ENCODE measurements at regions not wholly inside any gene's neighbourhood (a gene's known extent, or its start where the extent isn't known, plus 50 kb on each side); places are given as distances from the start of the nearest gene placed in this dataset.

DNA sequence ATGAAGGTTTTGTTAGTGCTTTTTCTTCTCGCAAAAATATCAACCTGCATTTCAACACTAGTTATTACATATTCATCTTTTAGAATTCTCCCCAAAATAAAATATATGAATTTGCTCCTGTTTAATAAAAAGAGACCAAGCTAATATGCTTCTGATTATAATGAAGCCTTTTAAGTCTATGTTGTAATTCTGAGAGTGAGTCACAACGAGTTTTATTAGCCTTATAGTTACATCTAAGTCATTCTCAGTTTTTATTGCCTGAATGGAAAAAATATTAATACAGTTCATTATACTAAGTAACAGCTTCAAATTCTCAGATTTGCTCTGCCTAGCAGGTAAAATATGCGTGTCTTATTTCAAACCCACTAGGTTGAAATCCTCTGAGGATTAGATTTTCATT lies 152.4 kb upstream of the CELF2 start:
- intact Hi-C loops (cut with DNase I), result no loop called here
- H3K9me3 ChIP-seq, result no peaks in the 10 kb centered on the region
- H3K27me3 ChIP-seq, result no peaks in the 10 kb centered on the region
- no peak overlapping the region for H3K4me3 ChIP-seq
- no peaks in the 10 kb centered on the region for H3K36me3 ChIP-seq
- DNase-seq (no peak), ATAC-seq (no peak)
- no peak overlapping the region for H3K27ac ChIP-seq
- TF ChIP-seq CTCF (IDR thresholded peaks at IDR 0.05), result no peak
- no peaks in the 10 kb centered on the region for H3K4me1 ChIP-seq

DNA sequence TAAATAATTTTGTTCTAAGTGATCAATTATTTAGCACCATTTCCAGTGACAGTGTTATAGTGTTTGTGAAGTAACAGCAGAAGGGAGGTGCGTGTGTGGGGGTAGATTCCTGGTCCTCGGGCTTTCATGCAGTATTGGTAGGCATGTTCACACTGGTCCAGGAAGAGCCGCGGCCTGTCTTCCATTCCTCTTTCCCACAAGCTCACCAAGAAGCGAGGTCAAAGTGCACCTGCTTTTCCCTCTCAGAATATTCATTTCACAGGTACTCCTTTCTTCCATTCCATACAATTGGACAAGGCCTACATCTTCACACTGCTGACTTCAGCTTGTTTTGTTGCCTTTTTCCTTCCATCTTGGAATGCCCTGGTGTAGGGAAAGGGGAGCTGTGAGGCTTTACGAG lies 151.8 kb upstream of the CELF2 start:
- H3K4me3 ChIP-seq, result no peak overlapping the region
- no peaks in the 10 kb centered on the region for H3K4me1 ChIP-seq
- no peaks in the 10 kb centered on the region for H3K27me3 ChIP-seq
- no peak for TF ChIP-seq CTCF (IDR thresholded peaks at IDR 0.05)
- no peaks in the 10 kb centered on the region for H3K9me3 ChIP-seq
- ATAC-seq, result no peak
- H3K36me3 ChIP-seq, result no peaks in the 10 kb centered on the region
- no peak overlapping the region for H3K27ac ChIP-seq
- DNase-seq, result no peak
- intact Hi-C loops (cut with DNase I), result no loop called here

- Histone ChIP-seq H3K4me1 (peaks cover 0 to 9% of the 10 kb centered on the region in 2 donors), H3K27me3 (no peaks in the 10 kb centered on the region)
These were observed 148.1 kb upstream of the CELF2 start for GRCh38 chr10:10869592-10869991.

DNA sequence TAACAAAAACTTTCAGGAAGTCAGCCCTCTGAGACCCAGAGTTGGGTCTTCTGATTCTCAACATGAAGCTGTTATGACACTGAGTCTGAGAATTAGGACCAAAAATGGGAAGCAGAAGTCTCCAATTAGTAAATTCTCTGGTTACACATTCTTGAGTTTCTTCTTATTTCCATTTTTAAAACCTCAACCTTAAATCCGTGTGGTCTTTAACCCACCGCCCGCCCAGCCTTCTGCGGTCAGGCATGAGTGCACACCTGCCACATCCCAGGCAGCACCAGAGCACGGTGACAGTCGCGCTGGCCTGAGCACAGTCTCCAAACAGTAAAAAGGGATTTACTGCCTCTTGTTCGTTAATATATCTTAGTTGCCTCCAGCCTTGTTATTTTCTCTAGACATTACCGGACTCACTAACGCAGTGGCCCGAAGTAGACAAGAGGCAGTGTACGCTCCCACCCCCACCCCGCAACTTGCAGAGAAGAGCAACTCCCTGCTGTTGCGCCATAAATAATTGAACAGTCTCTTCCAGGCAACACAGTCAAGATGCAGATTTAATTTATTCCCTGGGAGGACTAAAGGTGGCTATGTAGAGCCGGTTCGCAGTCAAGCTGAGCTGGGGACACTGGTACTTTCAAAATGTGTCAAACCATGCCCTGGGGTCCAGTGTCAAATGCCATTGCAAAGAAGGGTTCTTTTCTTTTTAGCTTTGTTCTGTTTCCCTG lies 147.0 kb upstream of the CELF2 start:
- Histone ChIP-seq H3K4me1 (peaks cover 0 to 9% of the 10 kb centered on the region in 2 donors), H3K9me3 (no peaks in the 10 kb centered on the region), H3K27ac (peak overlapping the region; percentile 58 to 79), H3K27me3 (no peaks in the 10 kb centered on the region), H3K4me3 (no peak overlapping the region), H3K36me3 (no peaks in the 10 kb centered on the region)
- ATAC-seq (peak; percentile 8), DNase-seq (peak in 1 of 4 donors; percentile 56)
- intact Hi-C loops (cut with DNase I), result no loop called here
- no peak for TF ChIP-seq CTCF (IDR thresholded peaks at IDR 0.05)

More at GRCh38 chr10:10869592-10869991, 148.1 kb upstream of the CELF2 start:
- no peak for TF ChIP-seq CTCF (IDR thresholded peaks at IDR 0.05)
- ATAC-seq (no peak), DNase-seq (no peak)
- no peaks in the 10 kb centered on the region for H3K9me3 ChIP-seq
- intact Hi-C loops (cut with DNase I), result no loop called here
- H3K27ac ChIP-seq, result no peak overlapping the region
- H3K4me3 ChIP-seq, result no peak overlapping the region
- no peaks in the 10 kb centered on the region for H3K36me3 ChIP-seq

GRCh38 chr10:10871352-10871751 lies 146.3 kb upstream of the CELF2 start:
- no peak for ATAC-seq
- peak overlapping the region; percentile 58 to 79 for H3K27ac ChIP-seq
- DNase-seq, result no peak
- no peak overlapping the region for H3K4me3 ChIP-seq
- no peak for TF ChIP-seq CTCF (IDR thresholded peaks at IDR 0.05)
- intact Hi-C loops (cut with DNase I), result no loop called here
- no peaks in the 10 kb centered on the region for H3K27me3 ChIP-seq
- H3K36me3 ChIP-seq, result no peaks in the 10 kb centered on the region
- H3K4me1 ChIP-seq, result peaks cover 0 to 9% of the 10 kb centered on the region in 2 donors
- H3K9me3 ChIP-seq, result no peaks in the 10 kb centered on the region
